Choroid plexus epithelial cell (primary cell): ENCODE measurements at regions not wholly inside any gene's neighbourhood (a gene's known extent, or its start where the extent isn't known, plus 50 kb on each side); places are given as distances from the start of the nearest gene placed in this dataset.

Source experiments
- DNase-seq: peaks from one replicate; pipeline ENCODE4 v3.0.0-alpha.2; 2010; ENCODE audit warnings: low read depth
- H3K4me3 ChIP-seq: 2 replicates; pipeline ENCODE4 v1.5.1; 2011; ENCODE audit warnings: low read depth, mild to moderate bottlenecking, control low read depth, low read length, moderate library complexity
- CTCF ChIP-seq: conservative IDR thresholded peaks from 2 replicates; pipeline ENCODE4 v1.5.1; 2011; ENCODE audit warnings: low read depth, mild to moderate bottlenecking, control low read depth, inconsistent platforms, low read length, moderate library complexity

- TF ChIP-seq CTCF: no peak
- no peak for DNase-seq
- no peak overlapping the region for H3K4me3 ChIP-seq
These were observed 414.8 kb upstream of the C2CD4B start for GRCh38 chr15:62579842-62580241.

- DNase-seq: no peak
- no peak overlapping the region for H3K4me3 ChIP-seq
- TF ChIP-seq CTCF: no peak
These were observed 417.5 kb upstream of the C2CD4B start for GRCh38 chr15:62582580-62582979.

DNA sequence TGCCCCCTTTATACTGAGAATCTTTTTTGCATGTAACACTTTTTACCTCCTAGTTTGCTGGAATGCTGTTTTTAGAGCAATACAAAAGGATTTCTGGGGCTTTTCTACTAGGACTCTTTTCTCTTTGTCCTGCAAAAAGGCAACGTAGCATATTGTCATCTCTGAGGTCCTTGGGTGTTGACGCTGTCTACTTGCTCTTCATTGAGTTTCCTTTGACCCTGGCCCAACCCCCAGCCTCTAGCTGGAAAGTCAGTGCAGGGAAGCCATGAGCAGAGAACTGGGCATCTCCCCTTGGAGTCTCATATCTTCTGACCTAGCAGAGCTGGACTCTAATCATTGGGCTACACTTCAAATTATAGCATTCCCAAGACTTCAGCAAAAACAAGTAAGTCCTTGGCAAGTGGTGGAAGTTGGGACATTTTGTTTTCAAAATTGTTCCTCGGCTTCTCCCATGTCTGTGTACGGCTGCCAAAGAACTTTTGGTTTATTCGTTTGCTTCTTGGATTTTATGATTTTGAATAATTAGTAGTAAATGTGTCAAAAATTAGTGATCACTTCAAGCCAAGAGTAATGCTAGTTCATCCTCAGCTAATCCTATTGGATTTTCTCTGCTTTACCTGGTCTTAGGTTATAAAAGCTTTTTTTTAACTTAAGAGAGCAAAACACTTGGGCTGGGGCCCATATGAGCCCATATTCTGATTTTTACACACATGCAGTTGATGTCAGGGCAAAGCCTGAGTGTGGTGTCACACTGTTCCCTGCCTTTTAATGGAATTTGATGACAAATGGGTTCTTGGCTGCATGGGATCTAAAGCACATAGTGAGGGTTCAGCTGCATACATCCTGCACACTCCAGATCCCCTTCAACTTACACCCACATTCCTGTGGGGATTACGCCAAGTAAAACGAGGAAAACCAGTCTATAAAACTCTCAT lies 419.5 kb upstream of the C2CD4B start:
- no peak for TF ChIP-seq CTCF
- no peak overlapping the region for H3K4me3 ChIP-seq
- DNase-seq: no peak

DNA sequence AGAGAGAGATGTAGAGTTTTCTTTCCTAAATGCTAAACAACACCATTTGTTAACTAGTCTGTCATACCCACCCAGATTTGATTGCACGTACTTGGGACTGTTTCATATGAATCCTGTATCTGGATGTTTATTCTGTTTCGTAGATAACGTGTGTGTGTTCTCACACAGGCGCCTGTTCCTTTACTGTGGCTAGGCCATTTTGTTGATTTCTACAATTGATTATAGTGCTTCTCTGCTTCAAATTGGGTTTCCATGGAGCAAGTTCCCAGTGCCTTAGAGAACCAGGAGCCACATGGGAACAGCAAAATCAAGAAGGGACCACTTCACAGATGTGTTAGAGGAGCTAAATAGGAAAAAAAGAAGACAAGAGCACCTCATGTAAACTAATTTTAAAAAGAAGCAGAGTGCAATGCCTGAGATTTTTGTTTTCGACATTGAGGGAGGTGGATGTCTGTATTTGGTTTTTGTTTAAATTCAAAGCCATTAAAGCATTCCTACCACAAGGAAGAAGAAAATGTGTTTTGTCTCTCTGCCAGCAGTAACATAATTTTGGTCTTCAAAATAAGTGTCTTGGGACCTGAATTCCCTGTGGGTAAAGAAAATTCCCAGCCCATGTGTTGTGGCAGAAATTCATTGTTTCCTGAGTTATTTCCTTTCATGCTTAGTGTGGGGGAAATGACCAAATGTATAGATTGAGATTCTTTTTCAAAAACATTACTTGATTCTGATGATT lies 424.0 kb upstream of the C2CD4B start:
- no peak overlapping the region for H3K4me3 ChIP-seq
- no peak for TF ChIP-seq CTCF
- no peak for DNase-seq

DNA sequence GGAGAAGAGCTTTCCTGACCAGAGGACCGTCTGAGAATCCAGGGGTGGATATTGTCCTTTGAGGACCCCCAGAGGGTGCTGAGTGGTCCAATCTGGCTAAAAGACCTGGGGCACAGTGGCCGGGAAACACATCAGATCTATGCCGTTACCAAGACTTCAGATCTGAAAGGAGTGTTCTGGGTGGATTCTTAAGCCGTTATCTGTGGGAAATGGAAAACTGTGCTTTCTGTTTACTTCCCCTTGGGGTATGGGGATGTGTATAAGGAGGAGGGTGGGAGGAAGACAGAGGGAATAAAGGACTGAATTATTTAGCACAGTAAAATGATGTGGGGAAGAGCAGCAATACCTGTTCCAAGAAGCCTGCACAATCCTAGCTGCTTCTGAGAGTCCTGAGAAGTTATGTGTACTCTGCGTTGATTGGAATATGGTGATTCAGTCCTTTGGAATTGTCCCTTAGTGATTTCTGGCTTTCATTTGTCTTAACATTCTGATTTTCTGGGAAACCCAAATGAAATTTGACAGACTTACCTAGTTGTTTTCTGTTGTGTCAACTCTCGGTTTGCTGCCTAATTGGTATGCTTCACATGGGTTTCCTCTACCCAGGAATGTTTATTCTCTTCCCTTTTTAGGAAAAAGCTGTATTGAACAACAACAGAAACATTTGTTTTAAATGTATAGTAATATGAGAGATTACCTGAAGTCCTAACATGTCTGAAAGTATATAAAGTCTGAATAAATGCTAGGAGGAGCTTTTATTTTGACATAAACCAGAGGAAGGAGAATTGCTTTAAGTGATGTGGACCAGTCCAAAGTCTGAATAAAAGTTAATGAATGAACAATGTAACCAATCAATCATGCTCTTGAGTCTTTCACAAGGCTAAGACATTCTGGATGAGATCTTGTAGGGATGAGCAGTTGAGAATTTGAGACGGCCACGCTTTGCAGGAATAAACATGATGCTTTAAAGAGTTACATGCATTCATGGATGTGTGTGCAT lies 427.1 kb upstream of the C2CD4B start:
- peak; percentile 28 for DNase-seq
- H3K4me3 ChIP-seq: no peak overlapping the region
- TF ChIP-seq CTCF: no peak

DNA sequence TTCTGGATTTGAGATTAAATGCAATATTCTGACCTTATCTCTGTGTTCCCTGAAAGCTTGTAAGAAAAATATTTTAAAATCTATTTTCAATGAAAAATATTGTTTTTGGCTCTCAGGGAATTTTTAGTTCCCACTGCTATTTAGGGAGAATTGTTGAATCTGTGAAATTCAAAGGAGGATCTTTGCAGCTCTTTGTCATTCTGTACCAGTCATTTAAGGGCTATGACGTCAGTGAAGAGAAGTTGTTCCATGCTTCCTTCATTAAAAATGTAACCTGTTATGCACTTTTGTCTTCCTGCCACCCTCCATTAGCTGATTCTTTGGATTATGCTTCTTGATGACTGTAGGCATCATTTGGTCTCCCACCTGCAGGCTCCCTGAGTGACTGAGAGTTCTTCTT lies 427.8 kb upstream of the C2CD4B start:
- no peak overlapping the region for H3K4me3 ChIP-seq
- TF ChIP-seq CTCF: no peak
- DNase-seq: no peak
